ENCODE measurements at regions not wholly inside any gene's neighbourhood (a gene's known extent, or its start where the extent isn't known, plus 50 kb on each side); places are given as distances from the start of the nearest gene placed in this dataset.
"Not testable (repeated sequence)": the region's sequence is repeated elsewhere in the genome, so short reads cannot be mapped to it uniquely, and the experiment has no call there.

GRCh38 chrX:125248931-125249330 lies 70.7 kb upstream of the TEX13C start:
- Histone ChIP-seq H3K36me3 (ENCODE audit: control insufficient read depth in 4 of 4, insufficient read depth in 3 of 4, low read depth in 1 of 4, low read length in 3 of 4) (no peaks in the 10 kb centered on the region), H3K27me3 (ENCODE audit: control insufficient read depth in 4 of 4, insufficient read depth in 4 of 4, low read length in 3 of 4) (no peaks in the 10 kb centered on the region), H3K27ac (ENCODE audit: low read depth in 1 of 2, low read length in 2 of 2) (no peak overlapping the region), H3K9ac (ENCODE audit: low read depth in 1 of 2, low read length in 2 of 2) (no peak overlapping the region), H3K4me3 (ENCODE audit: low read depth in 1 of 3, low read length in 3 of 3) (no peak overlapping the region), H3K9me3 (ENCODE audit: control insufficient read depth in 4 of 4, low read length in 3 of 4) (no peaks in the 10 kb centered on the region), H3K4me1 (ENCODE audit: control insufficient read depth in 4 of 4, insufficient read depth in 4 of 4, low read length in 3 of 4) (no peaks in the 10 kb centered on the region)
- DNase-seq (ENCODE audit: low spot score), result no peak
- TF ChIP-seq, protein P1, sequence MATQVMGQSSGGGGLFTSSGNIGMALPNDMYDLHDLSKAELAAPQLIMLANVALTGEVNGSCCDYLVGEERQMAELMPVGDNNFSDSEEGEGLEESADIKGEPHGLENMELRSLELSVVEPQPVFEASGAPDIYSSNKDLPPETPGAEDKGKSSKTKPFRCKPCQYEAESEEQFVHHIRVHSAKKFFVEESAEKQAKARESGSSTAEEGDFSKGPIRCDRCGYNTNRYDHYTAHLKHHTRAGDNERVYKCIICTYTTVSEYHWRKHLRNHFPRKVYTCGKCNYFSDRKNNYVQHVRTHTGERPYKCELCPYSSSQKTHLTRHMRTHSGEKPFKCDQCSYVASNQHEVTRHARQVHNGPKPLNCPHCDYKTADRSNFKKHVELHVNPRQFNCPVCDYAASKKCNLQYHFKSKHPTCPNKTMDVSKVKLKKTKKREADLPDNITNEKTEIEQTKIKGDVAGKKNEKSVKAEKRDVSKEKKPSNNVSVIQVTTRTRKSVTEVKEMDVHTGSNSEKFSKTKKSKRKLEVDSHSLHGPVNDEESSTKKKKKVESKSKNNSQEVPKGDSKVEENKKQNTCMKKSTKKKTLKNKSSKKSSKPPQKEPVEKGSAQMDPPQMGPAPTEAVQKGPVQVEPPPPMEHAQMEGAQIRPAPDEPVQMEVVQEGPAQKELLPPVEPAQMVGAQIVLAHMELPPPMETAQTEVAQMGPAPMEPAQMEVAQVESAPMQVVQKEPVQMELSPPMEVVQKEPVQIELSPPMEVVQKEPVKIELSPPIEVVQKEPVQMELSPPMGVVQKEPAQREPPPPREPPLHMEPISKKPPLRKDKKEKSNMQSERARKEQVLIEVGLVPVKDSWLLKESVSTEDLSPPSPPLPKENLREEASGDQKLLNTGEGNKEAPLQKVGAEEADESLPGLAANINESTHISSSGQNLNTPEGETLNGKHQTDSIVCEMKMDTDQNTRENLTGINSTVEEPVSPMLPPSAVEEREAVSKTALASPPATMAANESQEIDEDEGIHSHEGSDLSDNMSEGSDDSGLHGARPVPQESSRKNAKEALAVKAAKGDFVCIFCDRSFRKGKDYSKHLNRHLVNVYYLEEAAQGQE (IDR thresholded peaks at IDR 0.05), result no peak
- TF ChIP-seq JUND (IDR thresholded peaks at IDR 0.05), result no peak
- no peak for TF ChIP-seq FOXA1 (IDR thresholded peaks at IDR 0.05)
- TF ChIP-seq SP1 (IDR thresholded peaks at IDR 0.05), result no peak
- TF ChIP-seq FOXA2 (IDR thresholded peaks at IDR 0.05), result no peak
- TF ChIP-seq, protein P2, sequence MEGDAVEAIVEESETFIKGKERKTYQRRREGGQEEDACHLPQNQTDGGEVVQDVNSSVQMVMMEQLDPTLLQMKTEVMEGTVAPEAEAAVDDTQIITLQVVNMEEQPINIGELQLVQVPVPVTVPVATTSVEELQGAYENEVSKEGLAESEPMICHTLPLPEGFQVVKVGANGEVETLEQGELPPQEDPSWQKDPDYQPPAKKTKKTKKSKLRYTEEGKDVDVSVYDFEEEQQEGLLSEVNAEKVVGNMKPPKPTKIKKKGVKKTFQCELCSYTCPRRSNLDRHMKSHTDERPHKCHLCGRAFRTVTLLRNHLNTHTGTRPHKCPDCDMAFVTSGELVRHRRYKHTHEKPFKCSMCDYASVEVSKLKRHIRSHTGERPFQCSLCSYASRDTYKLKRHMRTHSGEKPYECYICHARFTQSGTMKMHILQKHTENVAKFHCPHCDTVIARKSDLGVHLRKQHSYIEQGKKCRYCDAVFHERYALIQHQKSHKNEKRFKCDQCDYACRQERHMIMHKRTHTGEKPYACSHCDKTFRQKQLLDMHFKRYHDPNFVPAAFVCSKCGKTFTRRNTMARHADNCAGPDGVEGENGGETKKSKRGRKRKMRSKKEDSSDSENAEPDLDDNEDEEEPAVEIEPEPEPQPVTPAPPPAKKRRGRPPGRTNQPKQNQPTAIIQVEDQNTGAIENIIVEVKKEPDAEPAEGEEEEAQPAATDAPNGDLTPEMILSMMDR (IDR thresholded peaks at IDR 0.05; ENCODE audit: low read depth, low read length, missing input control), result no peak
- TF ChIP-seq GABPA (IDR thresholded peaks at IDR 0.05 in 1 of 2, conservative IDR thresholded peaks at IDR 0.05 in 1 of 2), result no peak
- TF ChIP-seq YY1 (IDR thresholded peaks at IDR 0.05), result no peak
- TF ChIP-seq RXRA (IDR thresholded peaks at IDR 0.05), result no peak
- TF ChIP-seq HNF4A (conservative IDR thresholded peaks at IDR 0.05), result no peak
- no peak for TF ChIP-seq MAX (IDR thresholded peaks at IDR 0.05)
- TF ChIP-seq ZBTB33 (IDR thresholded peaks at IDR 0.05), result no peak
- TF ChIP-seq EGR1 (IDR thresholded peaks at IDR 0.05; ENCODE audit: low read depth in 2 of 2), result no peak
- TF ChIP-seq RAD21 (IDR thresholded peaks at IDR 0.05), result no peak
- TF ChIP-seq, protein P3, sequence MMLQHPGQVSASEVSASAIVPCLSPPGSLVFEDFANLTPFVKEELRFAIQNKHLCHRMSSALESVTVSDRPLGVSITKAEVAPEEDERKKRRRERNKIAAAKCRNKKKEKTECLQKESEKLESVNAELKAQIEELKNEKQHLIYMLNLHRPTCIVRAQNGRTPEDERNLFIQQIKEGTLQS (IDR thresholded peaks at IDR 0.05), result no peak
- TF ChIP-seq HNF4G (IDR thresholded peaks at IDR 0.05), result no peak

- H3K4me1 ChIP-seq (ENCODE audit: control insufficient read depth in 4 of 4, insufficient read depth in 4 of 4, low read length in 3 of 4); H3K4me3 ChIP-seq (ENCODE audit: low read depth in 1 of 3, low read length in 3 of 3); DNase-seq (ENCODE audit: low spot score); H3K9me3 ChIP-seq (ENCODE audit: control insufficient read depth in 4 of 4, low read length in 3 of 4); H3K27me3 ChIP-seq (ENCODE audit: control insufficient read depth in 4 of 4, insufficient read depth in 4 of 4, low read length in 3 of 4); H3K36me3 ChIP-seq (ENCODE audit: control insufficient read depth in 4 of 4, insufficient read depth in 3 of 4, low read depth in 1 of 4, low read length in 3 of 4); H3K27ac ChIP-seq (ENCODE audit: low read depth in 1 of 2, low read length in 2 of 2); H3K9ac ChIP-seq (ENCODE audit: low read depth in 1 of 2, low read length in 2 of 2): not testable (repeated sequence)
- 98% methylated on average over 20 of the region's 20 CpGs for WGBS
Measured at GRCh38 chrX:125255759-125256158, 63.9 kb upstream of the TEX13C start.

Data from liver (tissue), 8 donors.